ENCODE measurements at regions not wholly inside any gene's neighbourhood (a gene's known extent, or its start where the extent isn't known, plus 50 kb on each side); places are given as distances from the start of the nearest gene placed in this dataset.

- TF ChIP-seq POLR2A (IDR thresholded peaks at IDR 0.05) (no peak), POLR2AphosphoS5 (IDR thresholded peaks at IDR 0.05) (no peak), CTCF (IDR thresholded peaks at IDR 0.05) (no peak)
Measured at GRCh38 chr14:75373616-75374015, 54.2 kb upstream of the JDP2 start.

Measured in breast epithelium (tissue), 3 donors.